ENCODE measurements at regions not wholly inside any gene's neighbourhood (a gene's known extent, or its start where the extent isn't known, plus 50 kb on each side); places are given as distances from the start of the nearest gene placed in this dataset.

DNA sequence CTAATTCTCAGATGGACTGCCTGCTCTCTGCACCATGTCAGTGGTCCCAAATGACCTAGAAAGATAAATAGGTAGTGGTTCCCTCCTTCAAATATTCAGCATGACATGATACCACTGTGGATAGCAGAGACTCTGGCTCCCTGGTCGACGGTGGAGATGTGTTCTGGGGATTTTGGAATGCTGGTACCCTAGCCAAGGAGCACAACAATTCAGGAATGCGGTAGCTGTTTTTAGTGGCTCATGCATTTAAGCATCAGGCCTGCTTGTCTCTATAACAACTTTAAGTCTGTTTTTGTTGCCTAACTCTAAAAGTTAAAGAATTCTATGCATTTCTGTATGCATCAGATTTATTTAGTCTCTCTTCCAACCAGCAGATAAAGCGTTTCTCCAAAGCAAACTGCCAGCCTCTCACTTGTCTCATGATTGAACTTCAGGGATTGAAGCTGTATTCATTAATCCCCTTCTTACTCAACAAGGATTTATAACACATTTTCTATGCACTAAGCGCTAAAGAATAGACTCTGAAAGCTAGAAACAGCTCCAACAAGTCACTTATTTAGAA is 164.9 kb upstream of the BMP4 start:
- Histone ChIP-seq H3K27ac (no peak overlapping the region), H3K4me3 (no peak overlapping the region)

DNA sequence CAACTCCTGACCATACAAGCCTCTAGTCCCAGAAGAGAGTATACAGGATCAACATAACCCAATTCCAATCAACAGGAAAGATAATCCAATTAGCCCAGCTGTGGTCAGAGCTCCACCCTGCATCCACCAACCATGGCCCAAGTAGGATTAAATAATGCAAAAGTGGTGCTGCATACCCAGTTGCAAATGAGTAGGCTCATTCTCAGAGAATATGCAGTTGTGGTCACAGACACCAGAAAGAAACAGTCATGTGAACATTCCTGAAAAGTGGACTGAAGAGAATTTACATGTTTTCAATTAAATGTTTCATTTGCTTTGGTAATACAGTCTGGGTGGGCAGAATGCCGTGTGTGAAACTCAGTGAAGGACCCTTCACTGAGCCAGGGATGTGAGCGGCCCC is 167.2 kb upstream of the BMP4 start:
- H3K27ac ChIP-seq: no peak overlapping the region
- no peak overlapping the region for H3K4me3 ChIP-seq

DNA sequence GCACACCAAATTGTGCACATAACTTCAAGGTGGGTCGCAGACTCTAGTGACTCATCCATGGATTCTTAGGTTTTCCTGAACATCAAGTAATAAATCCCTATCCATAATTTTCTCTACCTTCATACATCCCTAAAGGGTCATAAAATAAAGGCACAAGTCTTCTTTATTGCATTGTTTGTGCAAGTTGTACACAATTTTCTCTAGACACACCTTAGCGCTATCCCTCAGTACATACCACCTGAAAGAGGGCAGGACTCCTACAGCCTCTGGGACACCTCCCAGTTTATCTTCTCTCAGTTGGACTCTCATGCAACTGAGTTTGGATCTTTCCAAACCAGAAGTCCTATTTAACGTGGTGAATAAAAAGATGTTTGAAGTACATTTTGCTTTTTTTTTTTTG is 168.5 kb upstream of the BMP4 start:
- Histone ChIP-seq H3K27ac (no peak overlapping the region), H3K4me3 (no peak overlapping the region)

DNA sequence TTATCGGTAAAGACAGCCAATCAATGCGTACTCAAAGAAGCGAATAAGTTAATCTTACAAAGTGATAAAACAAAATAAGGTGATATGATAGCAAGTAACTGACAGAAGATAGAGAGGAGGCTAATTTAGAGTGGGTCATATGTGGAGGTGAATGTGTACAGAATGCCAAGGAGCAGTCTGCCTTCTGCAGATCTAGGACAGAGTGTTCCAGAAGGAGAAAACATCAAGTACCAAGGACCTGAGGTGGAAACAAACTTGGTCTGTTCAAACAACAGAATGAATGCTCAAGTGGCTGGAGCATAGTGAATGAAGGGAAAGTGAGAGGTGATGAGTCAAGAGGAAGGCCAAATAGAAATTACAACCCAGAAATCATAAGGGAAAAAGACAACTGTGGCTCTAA is 170.3 kb upstream of the BMP4 start:
- H3K27ac ChIP-seq: no peak overlapping the region
- no peak overlapping the region for H3K4me3 ChIP-seq

DNA sequence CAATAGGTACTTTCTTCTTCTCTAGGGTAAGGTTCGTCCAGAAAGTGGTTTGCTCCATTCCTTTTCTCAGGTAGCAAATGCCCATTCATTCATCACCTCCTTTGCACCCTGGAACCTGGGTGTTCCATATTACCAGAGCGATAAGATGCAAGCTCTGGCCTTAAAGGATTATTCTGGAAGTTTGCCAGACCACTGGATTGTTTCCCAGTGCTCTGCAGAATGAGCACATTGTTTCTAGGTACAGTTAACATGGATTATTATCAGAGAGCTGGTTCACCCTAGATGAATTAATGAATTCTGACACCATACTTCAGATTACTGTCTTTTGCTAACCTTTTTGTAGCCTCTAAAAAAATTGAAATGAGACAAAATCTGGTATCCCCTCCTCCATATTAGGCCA is 170.9 kb upstream of the BMP4 start:
- H3K27ac ChIP-seq: no peak overlapping the region
- no peak overlapping the region for H3K4me3 ChIP-seq

DNA sequence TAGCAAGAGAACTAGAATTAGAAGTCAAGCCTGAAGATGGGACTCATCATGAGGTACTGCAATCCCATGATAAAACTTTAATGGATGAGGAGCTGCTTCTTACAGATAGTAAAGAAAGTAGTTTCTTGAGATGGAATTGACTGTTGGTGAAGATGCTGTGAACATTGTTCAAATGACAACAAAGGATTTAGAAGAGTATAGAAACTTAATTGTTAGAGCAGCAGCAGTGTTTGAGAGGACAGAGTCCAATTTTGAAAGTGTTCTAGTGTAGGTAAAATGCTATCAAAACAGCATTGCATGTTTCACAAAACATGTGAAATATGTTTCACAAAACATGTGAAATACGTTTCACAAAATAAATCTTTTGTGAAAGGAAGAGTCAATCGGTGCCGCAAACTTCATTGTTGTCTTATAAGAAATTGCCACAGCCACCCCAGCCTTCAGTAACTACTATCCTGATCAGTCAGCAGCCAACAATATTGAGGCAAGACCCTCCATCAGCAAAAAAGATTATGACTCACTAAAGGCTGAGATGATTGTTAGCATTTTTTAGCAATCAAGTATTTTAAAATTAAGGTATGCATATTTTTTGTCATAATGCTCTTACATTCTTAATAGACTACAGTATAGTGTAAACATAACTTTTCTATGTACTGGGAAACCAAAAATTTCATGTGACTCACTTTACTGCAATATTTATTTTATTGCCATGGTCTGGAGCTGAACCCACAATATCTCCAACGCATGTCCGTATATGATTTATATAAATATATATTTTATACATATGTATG is 173.4 kb upstream of the BMP4 start:
- Histone ChIP-seq H3K27ac (no peak overlapping the region), H3K4me3 (no peak overlapping the region)

DNA sequence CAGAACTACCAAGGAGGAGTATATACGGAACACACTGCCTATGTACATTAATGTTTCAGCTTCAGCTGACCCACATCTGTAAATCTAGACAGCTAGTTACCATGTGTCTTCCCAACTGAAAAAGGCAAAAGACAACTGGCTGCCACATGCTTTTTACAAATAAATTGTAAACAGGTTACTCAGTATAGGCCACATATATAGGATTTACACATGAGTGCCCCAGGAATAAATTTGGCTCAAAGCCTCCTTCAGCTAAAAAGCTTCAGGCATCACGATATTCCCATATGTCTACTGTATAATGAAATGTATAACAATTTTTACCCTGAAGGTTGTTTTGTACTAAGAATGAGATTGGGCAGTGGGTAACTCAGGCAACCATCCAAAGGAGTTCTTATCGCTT is 175.9 kb upstream of the BMP4 start:
- no peak overlapping the region for H3K27ac ChIP-seq
- H3K4me3 ChIP-seq: no peak overlapping the region

DNA sequence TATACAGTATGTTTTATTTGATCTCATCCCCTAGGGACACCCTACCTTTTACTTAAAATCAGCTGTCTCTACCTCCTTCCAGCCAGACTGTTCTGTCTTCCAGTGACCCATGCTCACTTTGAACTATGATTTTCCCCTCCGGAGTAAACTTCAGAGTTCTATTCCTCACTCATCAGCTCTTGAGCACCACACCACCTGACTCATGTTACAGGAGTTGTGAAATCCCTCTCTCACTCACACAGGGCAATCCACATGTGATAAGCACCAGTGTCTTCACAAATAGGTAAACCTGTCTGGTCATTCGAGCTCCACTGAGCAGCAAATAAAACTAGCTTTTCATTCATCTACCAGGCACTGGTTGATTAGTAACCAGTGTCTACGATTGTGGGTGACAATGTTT is 177.3 kb upstream of the BMP4 start:
- H3K27ac ChIP-seq: no peak overlapping the region
- H3K4me3 ChIP-seq: no peak overlapping the region

DNA sequence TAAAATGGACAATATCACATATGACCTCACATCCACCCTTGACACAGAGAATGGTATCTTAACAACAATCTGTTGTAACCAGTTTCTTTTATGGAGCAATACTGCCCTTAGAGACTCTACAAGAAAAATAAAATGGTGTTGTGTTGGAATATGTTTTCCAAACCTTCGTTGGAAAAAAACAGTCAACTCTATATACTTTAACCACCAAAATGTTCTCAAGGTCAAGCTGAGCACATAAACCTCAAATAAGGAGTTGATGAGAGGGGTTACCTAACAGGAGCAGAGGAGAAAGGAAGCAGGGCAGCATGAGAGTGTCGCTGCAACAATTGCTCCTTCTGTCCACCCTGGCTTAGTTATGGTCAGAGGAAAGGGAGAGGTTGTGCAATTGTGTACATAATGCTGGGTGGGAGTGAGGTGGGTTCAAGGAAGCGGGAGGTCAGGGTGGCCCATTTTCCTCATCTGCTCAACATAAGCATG is 179.2 kb upstream of the BMP4 start:
- H3K4me3 ChIP-seq: no peak overlapping the region
- H3K27ac ChIP-seq: no peak overlapping the region

DNA sequence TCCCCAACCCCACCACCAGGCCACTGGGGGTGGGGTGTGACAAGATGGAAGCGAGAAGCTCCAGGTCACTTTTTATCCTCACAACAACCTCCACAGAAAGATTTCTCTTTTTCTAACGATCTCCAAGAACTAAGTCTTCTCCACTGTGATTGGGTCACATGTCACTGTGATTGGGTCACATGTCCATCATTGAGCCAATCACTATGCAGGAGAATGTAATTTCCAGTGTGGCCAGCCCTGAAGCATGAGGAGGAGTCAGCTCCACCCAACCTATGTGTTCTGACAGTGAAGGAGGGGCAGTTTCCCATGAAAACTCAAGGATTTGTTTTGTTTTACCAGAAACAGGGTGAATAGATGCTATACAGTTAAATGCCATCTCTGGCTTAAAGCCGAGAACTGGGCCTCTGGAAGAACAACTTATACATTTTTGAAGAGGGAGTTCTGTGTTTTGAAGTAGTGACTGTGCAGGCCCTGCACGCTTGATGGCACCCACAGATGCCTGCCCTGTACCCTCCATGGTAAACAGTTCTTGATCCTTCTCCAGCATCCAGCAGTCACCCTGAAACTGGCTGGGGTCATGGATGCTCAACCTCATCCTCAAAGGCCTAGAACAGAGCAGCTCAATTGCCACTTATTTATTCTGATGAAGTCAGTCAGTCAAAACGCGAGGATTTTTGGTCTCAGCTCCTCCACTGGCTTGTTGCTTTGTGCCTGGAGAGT is 180.4 kb upstream of the BMP4 start:
- no peak overlapping the region for H3K4me3 ChIP-seq
- H3K27ac ChIP-seq: no peak overlapping the region

DNA sequence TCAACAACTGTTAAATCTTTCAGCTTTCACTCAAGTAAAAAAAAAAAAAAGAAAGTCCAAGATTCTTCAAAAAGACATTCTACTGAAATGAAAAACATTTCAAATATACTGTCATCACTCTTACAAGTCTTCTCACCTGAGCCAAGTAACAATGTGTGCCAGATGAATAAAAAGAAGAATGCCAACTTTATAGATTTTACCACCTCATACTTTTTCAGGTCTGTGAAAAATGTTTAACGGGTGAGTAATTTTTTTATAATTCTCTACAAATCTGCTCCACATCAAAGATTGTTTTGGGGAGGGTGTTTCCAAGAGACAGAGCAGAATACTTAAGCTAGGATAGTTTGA is 181.0 kb upstream of the BMP4 start:
- Histone ChIP-seq H3K4me3 (no peak overlapping the region), H3K27ac (no peak overlapping the region)

DNA sequence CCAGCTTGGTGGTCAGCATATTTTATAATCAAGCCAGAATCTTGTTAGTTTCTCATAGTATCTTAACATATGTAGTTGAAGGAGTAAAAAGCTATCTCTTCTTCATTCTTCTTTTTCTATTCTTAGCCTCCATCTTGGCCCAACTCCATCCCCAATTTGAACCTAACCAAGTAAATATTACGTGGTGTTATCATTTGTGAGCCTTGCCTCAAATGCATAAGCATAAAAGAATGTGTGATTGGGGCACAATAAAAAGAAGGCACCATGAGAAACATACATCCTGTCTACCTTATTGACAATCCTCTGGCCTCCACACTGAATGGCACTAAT is 181.4 kb upstream of the BMP4 start:
- no peak overlapping the region for H3K4me3 ChIP-seq
- H3K27ac ChIP-seq: no peak overlapping the region

DNA sequence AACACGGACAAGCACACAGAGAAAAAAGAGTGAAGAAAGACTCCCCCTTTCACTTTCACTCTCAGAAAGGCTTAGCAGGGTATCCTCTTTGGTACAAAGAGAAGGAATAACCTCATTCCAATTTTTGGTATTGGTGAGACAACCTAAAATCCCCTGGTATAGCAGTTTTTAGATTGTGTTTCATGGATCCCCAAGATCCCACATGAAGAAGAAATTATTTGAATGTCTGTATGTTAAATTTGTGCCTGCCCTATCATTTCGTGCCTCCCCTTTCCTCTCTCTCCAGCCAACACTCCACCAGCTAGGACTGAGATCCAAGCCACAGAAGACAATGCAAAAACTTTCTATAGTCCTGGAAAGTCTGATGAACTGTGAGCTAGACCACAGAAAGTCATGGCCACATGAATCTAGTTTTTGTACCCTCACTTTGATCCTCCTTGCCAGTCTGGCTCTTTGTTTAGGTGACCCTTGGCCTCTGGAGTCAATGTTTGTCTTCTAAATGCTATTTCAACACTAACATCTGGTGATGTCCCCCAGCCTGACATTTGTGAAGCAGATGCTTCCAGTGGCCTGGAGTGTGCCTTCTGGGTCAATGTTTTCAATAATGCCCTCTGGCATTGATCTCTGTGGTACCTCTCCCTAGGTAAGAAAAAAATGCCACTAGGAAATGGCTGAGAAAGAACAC is 181.9 kb upstream of the BMP4 start:
- H3K27ac ChIP-seq: no peak overlapping the region
- no peak overlapping the region for H3K4me3 ChIP-seq

DNA sequence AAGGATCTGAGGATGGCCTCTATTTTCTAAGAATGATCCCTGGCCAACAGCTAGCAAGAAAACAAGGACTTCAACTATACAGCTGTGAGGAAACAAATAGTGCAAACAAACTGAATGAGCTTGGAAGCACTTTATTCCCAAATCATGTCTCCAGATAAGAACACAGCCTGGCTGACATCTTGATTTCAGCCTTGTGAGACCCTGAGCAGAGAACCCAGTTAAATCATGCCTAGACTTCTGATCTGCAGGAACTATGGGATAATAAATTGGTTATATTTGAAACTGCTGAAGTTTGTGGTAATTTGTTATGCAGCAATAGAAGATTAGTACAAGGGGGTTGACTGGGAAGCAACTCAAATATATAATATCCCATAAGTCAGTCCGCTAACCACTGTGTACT is 183.9 kb upstream of the BMP4 start:
- Histone ChIP-seq H3K4me3 (no peak overlapping the region), H3K27ac (no peak overlapping the region)

DNA sequence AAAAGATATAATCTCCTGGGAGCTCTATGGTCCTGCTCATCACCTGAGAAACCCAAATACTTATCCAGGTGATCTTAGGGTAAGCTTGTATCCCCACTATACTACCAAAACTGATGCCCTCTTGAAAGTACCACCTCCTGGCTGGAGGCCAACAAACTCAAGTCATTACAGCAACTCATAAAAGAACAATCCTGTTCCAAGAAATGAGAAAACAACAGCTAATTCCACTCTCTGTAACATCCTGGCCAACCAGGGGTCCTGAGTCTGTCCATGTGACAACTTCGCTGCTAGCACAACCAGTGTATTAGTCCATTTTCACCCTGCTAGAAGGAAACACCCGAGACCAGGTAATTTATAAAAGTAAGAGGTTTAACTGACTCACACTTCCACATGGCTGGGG is 190.0 kb upstream of the BMP4 start:
- Histone ChIP-seq H3K4me3 (no peak overlapping the region), H3K27ac (no peak overlapping the region)

DNA sequence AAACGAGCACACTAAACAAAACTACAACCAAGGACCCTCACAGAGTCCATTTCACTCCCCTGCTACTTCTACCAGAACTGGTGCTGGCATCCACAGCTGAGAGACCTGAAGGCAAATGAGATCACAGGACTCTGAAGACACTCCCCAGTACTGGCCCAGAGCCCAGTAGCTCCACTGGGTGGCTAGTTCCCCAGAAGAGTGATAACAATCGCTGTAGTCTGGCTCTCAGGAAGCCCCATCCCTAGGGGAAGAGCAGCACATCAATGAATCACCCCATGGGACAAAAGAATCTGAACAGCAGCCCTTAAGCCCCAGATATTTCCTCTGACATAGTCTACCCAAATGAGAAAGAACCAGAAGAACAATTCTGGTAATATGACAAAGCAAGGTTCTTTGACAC is 190.7 kb upstream of the BMP4 start:
- H3K4me3 ChIP-seq: no peak overlapping the region
- no peak overlapping the region for H3K27ac ChIP-seq

DNA sequence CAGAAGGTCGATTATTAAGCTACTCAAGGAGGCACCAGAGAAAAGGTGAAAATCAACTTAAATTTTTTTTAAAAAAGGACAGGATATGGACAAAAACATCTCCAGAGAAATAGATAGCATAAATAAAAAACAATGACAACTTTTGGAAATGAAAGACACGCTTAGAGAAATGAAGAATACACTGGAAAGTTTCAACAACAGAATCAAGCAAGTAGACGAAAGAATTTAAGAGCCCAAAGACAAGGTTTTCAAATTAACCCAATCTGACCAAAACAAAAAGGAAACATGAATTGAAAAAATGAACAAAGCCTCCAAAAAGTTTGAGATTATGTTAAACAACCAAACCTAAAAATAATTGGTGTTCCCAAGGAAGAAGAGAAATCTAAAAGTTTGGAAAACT is 191.1 kb upstream of the BMP4 start:
- Histone ChIP-seq H3K4me3 (no peak overlapping the region), H3K27ac (no peak overlapping the region)

DNA sequence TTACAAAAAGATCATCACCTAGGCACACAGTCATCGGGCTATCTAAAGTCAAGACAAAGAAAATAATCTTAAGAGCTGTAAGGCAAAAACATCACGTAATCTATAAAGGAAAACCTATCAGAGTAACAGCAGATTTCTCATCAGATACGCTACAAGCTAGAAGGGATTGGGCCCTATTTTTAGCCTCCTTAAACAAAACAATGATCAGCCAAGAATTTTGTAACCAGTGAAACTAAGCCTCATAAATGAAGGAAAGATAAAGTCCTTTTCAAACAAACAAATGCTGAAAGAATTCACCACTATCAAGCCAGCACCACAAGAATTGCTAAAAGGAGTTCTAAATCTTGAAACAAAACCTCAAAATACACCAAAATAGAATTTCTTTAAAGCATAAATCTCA is 191.6 kb upstream of the BMP4 start:
- no peak overlapping the region for H3K27ac ChIP-seq
- H3K4me3 ChIP-seq: no peak overlapping the region

DNA sequence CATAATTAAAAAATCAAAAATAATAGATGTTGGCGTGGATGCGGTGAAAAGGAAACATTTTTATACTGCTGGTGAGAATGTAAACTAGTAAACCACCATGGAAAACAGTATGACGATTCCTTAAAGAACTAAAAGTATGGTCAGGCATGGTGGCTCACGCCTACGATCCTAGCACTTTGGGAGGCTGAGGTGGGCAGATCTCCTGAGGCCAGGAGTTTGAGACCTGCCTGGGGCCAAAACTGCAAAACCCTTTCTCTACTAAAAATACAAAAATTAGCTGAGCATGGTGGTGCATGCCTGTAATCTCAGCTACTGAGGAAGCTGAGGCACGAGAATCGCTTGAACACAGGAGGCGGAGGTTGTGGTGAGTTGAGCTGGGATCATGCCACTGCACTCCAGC is 195.7 kb upstream of the BMP4 start:
- H3K4me3 ChIP-seq: no peak overlapping the region
- H3K27ac ChIP-seq: no peak overlapping the region

DNA sequence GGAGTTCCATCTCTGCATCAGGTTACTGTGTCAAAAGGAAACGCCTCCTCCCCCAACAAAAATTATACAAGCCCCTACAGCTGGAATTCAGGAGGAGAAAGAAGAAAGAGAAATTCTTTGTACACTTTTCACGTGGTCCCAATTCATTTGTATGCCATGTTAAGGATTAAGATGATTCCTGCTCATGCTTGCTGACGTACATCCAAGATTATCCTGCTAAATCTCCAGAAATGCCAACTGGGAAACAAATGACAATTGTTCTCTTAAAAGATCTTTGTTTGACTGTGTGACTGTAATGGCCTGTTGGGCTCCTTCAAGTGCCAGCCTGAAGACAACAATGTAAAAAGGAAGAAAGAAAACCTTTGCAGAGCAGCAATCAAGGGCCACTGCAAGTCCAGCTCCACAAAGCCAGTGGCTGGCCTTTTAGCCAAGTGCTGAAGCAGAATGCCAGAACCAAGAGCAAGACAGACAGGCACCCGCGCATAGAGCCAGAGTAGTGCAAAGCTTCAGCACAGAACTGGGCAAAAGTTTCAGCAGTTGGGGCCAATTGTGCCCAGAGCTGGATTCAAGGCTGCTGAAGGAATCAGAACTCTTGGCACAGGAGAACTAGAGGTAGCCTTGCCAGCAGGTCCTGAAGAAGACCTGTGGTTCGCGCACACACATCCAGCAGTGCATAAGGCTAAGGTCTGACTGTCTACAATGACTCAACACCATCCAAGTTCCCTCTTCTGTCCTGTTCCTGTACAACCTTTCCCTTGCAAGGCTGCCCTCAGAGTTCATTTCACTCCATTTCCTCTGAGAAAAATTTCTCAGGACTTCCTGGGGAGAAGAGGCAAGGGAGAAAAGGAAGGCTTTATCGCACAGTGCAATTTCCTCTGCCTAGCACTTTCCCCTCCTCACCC is 209.7 kb upstream of the BMP4 start:
- Histone ChIP-seq H3K4me3 (no peak overlapping the region), H3K27ac (no peak overlapping the region)

Data from skin epidermis (tissue), 12 donors.